GM12872 (cell line): ENCODE measurements at regions not wholly inside any gene's neighbourhood (a gene's known extent, or its start where the extent isn't known, plus 50 kb on each side); places are given as distances from the start of the nearest gene placed in this dataset.

Experiments
- CTCF ChIP-seq: IDR thresholded peaks from 3 replicates; pipeline ENCODE4 v1.5.1; 2011; ENCODE audit warnings: low read depth, mild to moderate bottlenecking, low read length, moderate library complexity; ENCODE audit not compliant: insufficient read depth

- TF ChIP-seq CTCF: peak; percentile 67
Observed at GRCh38 chr3:67109651-67110204, 111.6 kb downstream of the KBTBD8 start.

GRCh38 chr3:67113802-67114407 is 115.8 kb downstream of the KBTBD8 start:
- peak; percentile 97 for TF ChIP-seq CTCF

- no peak for TF ChIP-seq CTCF
Observed at GRCh38 chr3:67118122-67118521, 120.0 kb downstream of the KBTBD8 start.

- TF ChIP-seq CTCF: no peak
Observed at GRCh38 chr3:67118635-67119034, 120.5 kb downstream of the KBTBD8 start.

GRCh38 chr3:67123914-67124313 is 125.8 kb downstream of the KBTBD8 start:
- no peak for TF ChIP-seq CTCF

GRCh38 chr3:67127254-67127653 is 129.1 kb downstream of the KBTBD8 start:
- no peak for TF ChIP-seq CTCF

- TF ChIP-seq CTCF: no peak
Observed at GRCh38 chr3:67142432-67142831, 144.3 kb downstream of the KBTBD8 start.
